ENCODE measurements at regions not wholly inside any gene's neighbourhood (a gene's known extent, or its start where the extent isn't known, plus 50 kb on each side); places are given as distances from the start of the nearest gene placed in this dataset.

DNA sequence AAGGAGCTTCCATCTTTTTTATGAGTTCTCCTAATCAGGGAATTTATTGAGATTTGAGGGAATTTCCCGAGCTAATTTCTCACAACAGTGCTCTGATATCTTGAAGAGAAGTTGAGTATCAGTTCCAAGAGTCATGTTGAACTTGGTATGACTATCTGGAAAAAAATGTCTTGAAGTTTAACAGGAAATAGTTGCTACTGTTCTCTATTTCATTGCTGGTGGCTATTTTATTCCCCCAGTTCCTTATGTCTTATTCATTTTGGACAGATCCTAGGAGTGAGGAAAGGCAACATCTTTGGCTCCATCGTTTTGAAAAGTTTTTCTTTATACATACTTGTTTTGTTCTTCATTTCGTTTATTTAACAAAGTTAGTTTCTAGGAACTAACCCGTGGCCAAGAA, 307.8 kb upstream of the AGTR1 start:
- no peak for DNase-seq (ENCODE audit: low spot score)

DNA sequence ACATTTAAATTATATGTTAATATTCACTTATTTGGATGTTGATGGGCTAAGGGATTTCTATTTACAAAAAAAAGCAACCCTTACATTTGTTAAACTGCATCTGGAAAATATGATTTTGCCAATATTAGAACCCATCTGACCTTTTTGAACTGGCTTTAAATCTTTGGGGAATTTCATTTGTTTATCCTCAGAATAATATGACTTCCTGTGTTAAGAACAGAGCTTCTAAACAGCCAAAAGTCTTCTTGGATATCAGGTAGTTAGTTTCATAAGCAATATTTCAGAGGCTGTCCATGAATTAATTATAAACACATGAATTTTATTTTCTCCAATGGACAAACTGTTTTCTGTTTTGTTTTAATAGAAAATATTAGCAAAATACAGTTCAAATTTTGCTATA, 301.9 kb upstream of the AGTR1 start:
- no peak for DNase-seq (ENCODE audit: low spot score)

DNA sequence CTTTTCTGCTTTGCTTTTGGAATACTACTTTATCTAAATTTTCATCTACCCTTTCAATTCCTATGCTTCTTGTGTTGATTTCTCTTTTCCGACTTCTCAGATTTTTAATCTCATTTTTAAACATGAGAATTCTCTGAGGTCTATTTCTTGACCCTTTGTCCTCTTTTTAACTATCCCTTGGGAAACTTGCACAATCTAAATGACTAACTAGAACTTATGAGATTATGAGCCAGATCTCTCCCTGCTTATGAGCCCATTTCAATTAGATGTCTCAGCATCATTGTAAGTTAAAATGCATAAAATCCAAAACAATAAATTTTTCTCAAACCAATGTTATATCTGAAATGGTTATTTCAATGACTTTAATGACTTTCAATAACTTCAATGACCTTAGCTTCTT, 296.9 kb upstream of the AGTR1 start:
- no peak for DNase-seq (ENCODE audit: low spot score)

DNA sequence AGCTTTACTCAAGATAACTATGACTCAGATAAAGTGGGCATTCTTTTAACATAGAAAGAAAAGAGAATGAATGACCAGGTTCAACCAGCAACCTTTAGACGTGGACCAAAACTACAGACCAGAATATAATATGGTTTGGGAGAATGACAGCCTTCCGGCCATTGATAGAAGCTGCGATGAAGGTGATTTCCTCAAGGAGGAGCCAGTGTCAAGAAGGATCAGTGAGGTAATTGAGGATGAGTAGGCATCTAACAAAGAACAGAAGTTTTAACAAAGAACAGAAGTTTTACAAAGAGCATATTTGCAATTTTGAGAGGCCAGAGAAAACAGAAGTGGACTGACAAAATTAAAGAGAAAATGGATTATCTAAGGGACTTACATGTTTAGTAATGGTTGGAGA, 289.0 kb upstream of the AGTR1 start:
- DNase-seq (ENCODE audit: low spot score) = no peak

DNA sequence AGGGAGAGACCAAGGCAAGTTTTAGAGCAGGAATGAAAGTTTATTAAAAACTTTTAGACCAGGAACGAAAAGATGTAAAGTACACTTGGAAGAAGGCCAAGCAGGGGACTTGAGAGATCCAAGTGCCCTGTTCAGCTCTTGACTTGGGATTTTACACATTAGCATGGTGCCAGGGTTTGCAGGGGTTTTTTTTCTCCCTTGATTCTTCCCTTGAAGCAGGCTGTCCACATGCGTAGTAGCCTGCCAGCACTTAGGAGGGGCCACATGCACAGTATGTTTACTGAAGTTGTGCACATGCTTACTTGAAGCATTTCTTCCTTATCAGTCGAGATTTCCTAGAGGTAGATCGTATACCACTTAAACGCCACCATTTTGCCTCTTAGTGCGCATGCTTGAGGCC, 277.5 kb upstream of the AGTR1 start:
- no peak for DNase-seq (ENCODE audit: low spot score)

DNA sequence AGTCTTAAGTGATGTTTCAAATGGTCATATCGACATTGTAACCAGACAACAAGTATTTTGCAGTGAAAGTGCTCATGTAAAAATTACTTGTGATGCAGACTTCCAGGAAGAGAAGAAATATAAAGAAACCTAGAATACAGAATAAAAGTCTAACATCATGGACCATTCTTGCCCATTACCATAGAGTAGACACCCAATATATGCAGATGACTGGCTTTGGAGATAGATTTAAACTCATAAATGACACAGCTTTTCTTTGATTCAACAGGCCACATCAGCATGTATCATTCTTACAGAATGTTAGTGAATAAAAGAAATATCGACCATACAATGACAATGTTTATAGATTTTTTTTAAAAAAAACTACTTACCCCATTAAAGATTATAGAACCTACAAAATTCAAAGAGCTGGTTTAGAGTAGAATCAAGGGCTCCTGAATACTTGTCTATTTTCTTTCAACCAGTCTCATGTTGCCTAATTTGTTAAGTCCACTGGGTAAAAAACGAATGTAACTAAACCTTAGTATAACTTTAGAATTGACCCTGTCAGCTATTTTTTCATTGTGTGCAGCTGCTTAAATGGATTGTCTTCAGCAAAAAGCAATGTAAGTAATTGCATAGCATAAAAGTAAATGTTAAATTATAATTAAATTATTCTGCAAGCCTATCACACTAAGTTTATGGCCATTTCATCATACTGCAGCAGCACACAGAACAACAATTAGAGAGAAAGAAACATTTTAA, 268.7 kb upstream of the AGTR1 start:
- no peak for DNase-seq (ENCODE audit: low spot score)

DNA sequence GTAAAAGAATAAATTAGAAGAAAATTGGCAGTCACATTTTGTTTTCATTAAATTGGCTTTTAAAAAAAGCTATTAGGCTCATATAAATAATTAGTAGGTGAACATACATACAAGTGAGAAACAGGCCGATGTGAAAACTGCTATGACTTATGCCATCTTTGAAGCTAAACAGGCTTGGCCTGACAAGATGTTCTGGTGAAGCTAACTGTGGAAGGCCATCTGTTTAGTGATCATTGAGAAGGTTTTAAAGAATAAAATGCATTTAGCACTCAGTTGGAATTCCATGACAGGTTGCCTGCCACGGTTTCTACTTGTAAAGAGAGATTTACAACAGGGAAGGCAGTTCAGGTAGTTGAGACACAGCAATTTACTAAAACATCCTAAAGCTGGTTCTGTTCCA, 264.0 kb upstream of the AGTR1 start:
- no peak for DNase-seq (ENCODE audit: low spot score)

DNA sequence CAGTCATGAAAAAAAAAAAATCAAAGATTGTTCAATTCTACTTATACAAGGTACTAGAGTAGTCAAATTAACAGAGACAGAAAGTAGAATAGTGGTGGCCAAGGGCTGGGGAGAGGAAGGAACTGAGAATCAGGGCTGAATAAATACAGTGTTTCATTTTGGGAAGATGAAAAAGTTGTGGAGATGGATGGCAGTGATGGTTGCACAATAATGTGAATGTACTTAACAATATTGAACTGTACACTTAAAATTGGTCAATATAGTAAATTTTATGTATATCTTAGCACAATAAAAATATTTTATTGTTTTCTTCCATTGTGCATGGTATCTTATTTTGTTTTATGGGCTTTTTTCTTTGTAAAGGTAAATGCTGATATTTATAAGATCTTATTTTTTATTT, 262.2 kb upstream of the AGTR1 start:
- DNase-seq (ENCODE audit: low spot score) = no peak

DNA sequence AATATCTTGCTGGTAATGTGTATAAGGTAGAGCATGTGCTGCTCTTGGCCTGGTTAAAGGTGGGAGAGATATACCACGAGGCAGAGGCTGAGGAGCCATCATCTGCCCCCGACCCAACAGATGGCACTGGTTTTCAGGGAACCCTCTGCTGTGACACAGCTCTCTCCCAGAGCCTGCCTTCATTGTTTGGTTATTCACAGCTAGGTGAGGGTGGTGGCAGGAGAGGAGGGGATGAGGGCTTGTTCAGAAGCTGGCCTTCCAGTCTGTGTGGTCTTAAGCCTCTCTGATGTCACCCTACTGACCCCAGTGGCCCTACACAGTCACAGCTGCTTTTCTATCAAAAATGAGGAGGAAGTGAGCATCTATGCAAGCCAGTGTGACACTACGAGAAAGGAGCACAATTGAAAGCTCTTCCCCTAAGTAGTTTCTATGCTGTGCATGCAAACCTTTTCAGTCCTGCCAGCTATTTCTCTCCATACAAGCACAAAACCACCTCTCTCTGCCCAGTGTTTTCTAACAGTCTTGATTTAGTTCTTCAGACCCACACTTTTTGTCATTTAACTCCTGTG, 258.4 kb upstream of the AGTR1 start:
- no peak for DNase-seq (ENCODE audit: low spot score)

DNA sequence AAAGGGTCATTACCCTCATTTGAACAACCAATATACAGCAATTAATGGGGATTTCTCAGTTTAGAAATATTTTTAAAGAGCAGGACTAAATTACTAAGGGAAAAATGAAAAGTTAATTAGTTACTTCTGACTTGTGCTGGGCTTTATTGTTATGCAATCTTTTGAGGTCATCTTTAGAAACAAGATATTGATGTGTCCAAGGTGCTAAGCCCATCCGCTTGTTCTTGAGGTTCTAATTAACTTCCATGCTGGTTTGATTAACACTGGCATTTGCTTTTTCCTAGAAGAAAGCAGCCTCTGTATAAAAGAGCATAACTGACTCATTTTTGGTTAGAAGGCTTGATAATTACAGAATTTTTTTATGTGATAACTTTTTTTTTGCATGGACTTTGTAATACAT, 256.5 kb upstream of the AGTR1 start:
- DNase-seq (ENCODE audit: low spot score) = no peak

DNA sequence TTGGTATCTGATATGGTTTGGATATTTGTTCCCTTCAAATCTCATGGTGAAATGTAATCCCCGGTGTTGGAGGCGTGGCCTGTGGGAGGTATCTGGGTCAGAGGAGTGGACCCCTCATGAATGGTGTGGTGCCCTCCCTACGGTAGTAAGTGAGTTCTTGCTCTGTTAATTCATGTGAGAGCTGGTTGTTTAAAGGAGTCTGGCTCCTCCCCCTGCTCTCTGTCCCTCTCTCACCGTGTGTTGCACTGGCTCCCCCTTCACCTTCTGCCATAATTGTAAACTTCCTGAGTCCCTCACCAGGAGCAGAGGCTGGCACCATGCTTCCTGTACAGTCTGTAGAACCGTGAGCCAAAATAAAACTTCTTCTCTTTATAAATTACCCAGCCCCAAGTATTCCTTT, 246.9 kb upstream of the AGTR1 start:
- DNase-seq (ENCODE audit: low spot score) = no peak

DNA sequence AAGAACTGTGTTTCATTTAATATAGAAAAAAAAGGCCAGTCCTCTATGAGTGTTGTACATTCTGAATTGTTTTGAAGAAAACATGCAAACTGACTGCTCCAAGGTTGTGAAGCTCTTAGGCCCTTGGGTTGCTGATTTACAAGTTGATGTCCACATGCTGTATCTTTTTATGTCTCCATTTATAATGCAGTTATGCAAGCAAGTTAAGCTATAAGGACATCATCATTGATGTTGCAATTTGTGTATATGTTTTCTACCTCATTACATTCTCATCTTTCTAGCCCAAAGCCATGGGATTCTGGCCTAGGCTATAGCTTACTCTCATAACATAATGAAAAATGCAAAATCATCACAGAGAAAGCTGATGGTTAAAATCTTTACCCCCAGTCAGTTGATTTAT, 245.7 kb upstream of the AGTR1 start:
- no peak for DNase-seq (ENCODE audit: low spot score)

DNA sequence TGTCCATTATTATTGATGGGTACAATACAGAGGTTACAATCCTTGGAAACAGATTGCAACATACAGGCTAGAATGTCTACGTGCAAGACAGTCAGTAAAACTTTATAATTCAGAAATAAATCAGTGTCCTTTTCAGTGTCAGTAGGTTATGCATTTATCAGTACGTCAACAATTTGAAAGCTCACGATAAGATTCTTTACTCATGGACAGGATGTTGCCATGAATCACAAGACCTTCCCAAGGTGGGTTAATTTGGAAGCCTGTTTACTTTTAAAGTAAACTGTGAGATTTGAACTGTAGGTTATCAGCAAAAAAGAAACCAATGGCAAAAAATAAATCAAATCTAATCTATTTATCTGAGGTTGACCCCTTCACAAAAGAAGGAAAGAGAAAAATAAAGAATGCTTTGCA, 243.9 kb upstream of the AGTR1 start:
- no peak for DNase-seq (ENCODE audit: low spot score)

DNA sequence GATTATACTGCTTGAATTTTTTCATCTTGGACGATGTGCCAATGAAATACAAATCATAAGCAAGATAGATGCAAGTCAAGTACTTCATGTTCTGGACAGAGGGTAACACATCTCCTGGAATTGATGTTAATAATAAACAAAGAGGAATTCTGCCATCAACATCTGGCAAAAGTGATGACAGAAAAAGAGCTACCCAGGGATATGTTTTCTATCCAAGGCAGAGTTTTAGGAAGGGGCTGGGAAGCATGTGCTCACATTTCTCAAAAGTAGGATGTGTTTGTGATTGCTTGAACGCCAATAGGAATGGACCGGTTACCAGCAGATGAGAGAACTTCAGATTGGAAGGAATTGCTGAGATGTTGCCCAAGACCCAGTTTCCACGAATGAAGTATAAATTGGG, 242.6 kb upstream of the AGTR1 start:
- DNase-seq (ENCODE audit: low spot score) = no peak

DNA sequence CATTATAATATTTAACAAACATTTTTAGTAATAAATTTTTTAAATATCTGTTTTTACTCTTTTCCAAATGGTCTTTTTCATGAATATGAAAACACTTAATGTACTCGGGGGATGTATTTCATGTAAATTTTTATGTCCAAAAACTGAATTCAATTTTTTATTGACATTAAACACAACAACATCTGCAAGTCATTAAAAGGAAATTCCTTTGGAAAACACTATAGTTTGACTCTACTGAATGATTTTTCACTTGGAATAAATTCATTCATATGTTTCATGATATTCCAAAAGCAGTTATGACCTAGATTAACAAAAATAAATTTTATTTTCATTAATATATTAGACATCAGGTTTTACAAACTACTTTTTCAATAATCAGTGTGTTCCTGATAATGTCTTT, 239.8 kb upstream of the AGTR1 start:
- no peak for DNase-seq (ENCODE audit: low spot score)

DNA sequence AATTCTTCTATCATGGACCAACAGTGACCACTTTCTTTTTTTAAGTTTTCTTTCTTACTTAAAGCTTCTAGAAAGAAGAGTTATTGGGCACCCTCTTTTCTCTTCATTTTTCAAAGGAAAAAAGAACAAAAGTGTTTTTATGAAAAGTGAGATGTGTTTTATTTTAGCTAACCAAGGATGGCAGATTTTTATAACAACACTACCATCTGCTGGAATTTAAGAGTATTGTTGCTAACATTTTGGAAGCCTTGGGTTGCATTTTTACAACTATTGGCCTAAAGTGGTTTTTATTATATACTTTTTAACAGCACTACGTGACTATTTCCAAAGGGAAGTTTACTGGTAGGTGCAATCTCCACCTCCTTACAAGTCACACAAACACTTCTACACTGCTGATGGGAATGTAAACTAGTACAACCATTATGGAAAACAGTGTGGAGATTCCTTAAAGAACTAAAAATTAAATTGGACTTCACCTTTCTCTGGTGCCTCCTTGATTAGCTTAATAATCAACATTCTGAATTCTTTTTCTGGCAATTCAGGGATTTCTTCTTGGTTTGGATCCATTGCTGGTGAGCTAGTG, 237.7 kb upstream of the AGTR1 start:
- DNase-seq (ENCODE audit: low spot score) = peak; percentile 10

DNA sequence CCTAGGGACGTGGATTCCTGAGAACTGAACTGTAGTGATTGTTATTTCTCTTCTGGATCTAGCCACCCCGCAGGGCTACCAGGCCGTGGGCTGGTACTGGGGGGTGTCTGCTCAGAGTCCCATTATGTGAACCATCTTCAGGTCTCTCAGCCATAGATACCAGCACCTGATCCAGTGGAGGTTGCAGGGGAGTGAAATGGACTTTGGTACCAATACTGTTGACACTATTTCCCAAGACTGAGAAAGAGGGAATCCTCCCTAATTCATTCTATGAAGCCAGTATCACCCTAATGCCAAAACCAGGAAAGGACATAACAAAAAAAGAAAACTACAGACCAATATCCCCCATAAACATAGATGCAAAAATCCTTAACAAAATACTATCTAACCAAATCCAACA, 237.0 kb upstream of the AGTR1 start:
- no peak for DNase-seq (ENCODE audit: low spot score)

DNA sequence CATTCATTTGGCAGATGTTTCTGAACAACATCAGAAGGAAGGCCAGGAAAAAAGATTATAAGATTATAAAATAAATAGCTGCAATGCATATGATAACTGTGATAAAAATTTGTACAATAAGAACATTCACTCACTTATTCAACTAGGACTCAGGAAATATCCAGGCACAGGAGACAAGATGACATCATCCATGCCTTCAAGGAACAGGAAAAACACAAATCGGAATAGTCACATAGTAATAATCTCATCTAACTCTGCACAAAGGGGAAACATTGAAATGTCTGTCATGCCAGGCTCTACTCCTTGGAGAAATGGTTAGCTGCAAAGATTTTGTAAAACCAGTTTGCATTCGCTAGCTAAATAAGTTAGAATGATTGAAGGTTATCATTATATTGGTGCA, 233.5 kb upstream of the AGTR1 start:
- peak; percentile 8 for DNase-seq (ENCODE audit: low spot score)

DNA sequence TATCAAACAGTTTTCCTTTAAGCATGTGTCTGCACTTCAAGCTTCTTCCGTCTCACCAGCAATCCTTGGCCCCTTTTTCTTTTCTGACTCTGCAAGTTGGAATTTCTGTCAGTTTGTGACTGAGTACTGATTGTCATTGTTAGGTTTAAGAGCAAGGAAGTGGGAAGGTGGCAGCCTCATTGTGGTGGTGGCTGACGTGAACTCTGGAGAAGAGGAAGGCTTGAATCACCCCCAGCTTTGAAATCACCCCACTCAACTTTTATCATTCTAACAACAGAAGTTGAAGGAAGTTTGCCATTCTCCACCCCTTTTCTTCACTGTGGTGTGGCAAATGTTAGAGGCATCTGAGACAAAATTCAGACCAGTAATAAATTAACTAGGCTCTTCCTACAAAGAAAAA, 231.6 kb upstream of the AGTR1 start:
- DNase-seq (ENCODE audit: low spot score) = peak; percentile 25

DNA sequence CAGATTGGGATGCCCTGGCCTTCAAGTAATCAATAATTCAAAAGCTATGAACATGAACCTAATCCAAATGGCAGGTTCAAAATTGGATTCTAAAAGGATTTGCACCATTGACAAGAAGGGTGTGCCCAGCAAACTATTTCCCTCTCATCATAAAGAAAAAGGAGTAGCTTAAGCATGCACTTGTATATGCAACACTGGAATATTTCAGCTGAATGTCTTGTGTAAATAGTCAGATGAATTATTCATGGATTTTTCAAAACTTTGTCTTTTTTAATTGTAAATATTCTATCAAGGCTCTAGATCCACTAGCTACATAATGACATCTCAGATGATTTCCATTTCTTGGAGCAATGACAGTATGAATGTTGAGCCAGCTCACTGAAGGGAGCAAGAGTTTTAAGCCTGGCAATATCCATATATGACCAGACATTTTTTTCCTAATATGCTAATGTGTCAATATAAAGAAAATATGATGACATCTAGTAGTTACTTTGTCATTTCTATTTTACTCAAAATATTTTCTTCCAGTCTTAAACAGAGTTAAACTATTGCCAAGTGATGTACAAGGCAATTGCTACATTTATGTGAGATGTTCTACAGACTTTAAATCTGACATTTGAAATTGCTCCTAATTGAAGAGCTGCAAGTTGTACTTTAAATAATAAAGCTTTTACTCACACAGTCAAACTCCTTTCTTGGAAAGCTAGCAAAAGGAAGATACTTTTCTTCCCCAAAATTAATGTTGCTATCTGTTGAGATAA, 230.5 kb upstream of the AGTR1 start:
- no peak for DNase-seq (ENCODE audit: low spot score)

DNA sequence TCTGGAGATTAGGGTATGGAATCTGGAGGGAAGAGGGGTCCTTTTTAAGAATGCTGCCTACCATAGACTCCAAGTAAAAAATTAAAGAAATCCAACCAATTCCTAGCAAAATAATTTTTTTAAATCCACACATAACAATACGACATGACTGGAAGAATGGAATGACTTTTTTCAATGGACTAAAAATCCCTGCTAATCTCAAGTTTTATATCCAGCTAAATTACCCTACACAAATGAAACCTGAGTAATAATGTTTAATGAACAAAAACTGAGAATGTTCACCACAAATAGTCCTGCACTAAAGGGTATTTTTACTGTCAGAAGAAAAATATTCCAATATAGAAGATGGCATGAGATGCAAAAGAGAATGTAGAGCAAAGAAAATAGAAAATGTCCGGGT, 220.3 kb upstream of the AGTR1 start:
- no peak for DNase-seq (ENCODE audit: low spot score)

DNA sequence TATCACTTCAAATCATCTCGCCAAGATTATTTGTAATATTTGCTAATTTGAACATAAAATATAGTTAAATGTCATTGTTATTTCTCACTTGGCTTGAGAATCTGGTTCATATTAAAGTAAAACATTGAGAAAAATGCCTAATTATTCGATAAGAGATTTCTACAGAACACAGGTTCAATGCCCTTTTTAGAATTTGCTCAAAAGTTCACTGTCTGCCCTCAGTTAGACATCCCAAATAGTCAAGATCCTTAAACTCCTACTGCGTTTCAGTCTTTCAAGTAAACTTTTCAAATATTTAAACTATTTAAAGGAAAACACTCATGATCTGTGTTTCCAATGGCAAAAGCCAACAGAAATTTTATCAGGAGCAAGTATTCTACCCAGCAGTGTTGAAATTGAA, 204.1 kb upstream of the AGTR1 start:
- no peak for DNase-seq (ENCODE audit: low spot score)

DNA sequence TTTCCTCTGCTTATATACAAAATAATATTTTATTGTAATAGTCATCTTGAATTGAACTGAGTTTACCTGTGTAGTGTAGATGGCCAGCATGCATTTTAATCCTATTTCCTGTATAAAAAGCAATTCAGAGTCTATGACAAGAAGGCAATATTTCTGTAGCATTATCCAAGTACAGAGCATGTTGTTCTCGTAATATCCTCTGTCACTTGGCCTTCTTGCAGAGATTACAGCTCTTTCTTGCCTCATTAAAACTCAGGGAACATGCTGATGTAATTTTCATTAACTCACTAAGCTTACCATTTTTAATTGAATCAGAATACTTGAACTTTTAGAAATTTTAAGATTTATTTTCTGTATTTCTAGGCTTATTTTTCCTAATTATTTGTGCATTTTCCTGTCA, 203.3 kb upstream of the AGTR1 start:
- no peak for DNase-seq (ENCODE audit: low spot score)

Data from AG20443 (cell line).